HG03354 (cell line): ENCODE measurements at regions not wholly inside any gene's neighbourhood (a gene's known extent, or its start where the extent isn't known, plus 50 kb on each side); places are given as distances from the start of the nearest gene placed in this dataset.
"Not testable (repeated sequence)": the region's sequence is repeated elsewhere in the genome, so short reads cannot be mapped to it uniquely, and the experiment has no call there.

ENCODE experiments used
- ATAC-seq: cut with Tn5 transposase; IDR thresholded peaks from one replicate; pipeline ENCODE4 v1.9.1; 2021; ENCODE audit warnings: mild to moderate bottlenecking; ENCODE audit not compliant: unreplicated experiment, poor library complexity, severe bottlenecking

DNA sequence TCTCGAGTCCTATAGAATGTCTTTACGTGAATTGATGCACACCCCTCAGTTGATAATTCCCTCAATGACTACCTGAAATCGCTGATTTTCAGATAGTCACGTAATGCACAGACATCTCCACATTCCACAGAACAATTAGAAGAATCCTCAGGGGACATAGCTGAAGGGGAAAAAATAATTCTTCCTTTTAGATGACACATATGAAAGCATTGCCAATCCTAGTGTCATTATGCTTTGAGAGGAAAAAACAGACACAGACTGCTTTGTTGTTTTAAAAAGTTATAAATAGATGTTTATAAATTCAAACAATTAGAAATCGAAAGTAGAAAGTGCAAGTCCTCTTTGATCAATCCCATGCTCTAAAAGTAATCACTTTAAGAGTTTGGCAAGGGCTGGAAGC is 100.6 kb upstream of the FN1 start:
- no peak for ATAC-seq

DNA sequence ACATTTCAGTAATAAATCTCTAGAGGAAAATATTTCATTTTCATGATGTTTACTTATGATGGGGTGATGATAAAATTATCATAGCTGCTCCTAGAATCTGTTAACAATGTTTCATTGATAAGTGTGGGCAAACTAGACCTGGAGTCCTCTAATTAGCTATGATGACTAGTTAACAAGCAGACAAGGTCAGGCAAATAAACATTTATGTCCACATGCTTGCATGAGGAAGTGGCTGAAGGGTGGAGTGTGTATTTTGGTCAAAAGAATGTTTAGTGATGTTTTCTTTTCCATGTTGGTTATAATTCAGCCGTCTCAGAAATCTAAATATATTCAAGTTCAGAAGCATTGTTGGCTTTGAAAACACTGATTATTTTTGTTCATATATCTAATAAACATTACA is 99.9 kb upstream of the FN1 start:
- ATAC-seq, result no peak

DNA sequence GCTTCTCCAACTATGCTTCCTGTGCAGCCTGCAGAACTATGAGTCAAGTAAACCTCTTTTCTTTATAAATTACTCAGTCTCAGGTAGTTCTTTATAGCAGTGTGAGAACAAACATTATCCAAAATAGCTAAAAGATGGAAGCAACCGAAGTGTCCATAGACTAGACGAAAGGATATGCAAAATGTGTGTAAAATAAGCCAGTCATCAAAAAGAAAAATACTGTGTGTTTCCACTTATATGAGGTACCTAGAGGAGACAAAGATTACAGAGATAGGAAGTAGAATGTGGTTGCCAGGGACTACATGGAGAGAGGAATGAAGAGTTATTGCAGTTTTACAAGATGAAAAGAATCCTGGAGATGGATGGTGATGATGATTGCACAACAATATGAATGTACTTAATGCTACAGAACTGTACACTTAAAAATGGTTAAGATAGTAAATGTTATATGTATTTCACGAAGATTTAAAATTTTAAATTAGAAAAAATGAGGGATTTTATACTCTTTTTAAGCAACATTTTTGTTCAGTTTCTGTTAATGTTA is 99.3 kb upstream of the FN1 start:
- no peak for ATAC-seq

DNA sequence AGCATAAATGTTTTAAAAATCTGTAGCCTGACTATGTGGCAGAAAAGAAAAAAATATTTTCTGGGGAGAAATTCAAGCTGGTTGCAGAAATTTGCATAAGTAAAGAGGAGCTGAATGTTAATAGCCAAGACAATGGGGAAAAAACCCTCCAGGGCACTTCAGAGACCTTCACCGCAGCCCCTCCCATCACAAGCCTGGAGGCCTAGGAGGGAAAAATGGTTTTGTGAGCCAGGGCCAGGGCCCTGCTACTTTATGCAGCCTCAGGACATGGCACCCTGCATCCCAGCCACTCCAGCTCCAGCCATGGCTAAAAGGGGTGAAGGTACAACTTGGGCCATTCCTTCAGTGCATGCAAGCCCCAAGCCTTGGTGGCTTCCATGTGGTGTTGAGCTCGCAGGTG is 97.8 kb upstream of the FN1 start:
- ATAC-seq, result not testable (repeated sequence)

DNA sequence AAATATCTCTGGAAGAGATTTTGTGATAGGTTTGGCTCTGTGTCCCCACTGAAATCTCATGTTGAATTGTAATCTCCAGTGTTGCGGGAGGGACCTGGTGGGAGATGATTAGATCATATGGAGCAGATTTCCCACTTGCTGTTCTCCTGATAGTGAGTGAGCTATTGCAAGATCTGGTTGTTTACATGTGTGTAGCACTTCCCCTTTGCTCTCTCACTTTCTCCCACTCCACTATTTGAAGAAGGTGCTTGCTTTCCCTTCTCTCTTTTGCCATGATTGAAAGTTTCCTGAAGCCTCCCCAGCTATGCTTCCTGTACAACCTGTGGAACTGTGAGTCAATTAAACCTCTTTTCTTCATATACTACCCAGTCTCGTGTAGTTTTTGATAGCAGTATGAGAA is 97.0 kb upstream of the FN1 start:
- ATAC-seq, result no peak

DNA sequence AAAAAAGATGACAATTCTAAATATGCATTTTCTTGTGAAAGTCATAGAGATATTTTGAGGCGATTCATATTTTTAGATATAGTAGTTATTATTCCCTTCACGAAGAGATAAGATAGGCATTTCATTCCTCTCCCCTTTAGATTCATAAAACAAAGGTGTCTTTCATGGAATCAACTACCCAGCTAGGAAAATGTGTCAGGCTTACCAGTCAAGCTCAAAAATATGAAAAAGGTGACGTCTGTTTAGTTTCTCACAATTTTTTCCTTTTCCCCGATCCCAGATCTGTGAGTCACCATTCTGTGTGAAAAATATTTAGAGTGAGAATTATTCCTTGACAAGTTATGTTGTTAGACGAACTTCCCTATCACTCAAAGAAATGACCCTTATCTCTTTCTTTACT is 95.4 kb upstream of the FN1 start:
- no peak for ATAC-seq

DNA sequence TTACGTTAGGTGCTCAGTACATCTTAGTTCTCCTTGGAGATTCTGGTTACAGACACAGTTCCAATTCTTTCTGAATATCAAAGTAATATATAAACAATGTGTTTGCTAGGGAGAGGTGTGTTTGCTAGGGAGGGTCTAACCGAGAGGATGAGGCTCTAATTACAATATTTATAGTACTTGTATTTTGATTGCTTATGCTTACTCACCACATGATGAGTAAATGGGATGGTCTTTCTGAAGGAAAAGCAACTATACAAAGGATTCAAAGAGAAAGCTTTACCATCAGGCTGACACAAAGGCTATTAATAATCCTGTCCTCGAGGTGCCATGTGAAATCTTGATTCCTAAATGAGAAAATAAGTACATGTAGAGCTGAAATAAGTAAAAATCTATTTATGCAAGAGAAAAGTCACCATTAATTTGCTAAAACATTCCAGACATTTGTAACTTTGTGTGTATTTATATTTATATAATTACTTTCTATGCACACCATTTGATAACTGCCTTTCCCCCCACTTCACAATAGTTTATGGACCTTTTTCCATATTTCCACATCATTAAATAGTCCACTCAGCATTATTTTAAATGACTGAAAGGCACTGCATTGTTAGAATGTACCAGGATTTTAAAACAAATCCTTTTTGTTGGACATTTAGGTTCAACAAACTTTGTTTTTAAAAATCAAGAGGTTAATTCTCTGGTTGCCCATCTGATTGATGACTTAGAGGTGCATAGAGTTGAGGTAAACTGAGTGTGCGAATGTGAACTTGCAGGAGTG is 94.5 kb upstream of the FN1 start:
- no peak for ATAC-seq

DNA sequence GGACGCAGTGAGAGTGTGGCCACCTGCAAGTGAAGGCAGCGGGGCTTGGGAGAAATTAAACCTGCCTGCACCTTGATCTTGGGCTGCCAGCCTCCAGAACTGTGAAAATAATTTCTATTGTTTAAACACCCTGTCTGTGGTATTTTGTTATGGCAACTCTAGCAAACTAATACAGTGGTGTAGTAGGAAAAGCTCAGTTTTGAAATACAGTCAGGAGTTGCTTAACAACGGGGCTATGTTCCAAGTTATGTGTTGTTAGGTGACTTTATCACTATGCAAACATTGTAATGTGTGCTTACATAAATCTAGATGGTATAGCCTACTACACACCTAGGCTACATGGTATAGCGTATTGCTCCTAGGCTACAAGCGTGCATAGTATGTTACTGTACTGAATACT is 93.4 kb upstream of the FN1 start:
- ATAC-seq, result no peak

DNA sequence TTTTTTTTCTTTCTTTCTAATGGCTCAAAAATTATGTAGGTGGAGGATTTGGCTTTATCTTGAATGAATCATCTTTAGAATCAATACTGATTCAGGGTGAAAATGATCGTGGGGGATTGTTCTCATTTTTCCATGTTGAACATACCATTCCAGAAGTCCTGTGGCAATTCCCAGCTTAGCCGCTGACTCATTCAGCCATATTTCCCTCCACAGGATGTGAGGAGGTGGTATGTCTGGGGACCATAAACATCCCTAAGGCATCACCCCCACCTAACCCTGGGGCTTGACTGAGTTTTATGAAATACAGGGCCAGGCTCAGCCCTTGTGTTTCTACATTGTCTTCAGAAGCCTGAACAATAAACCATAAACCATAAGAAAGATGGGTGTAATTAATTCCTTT is 92.7 kb upstream of the FN1 start:
- ATAC-seq, result no peak

DNA sequence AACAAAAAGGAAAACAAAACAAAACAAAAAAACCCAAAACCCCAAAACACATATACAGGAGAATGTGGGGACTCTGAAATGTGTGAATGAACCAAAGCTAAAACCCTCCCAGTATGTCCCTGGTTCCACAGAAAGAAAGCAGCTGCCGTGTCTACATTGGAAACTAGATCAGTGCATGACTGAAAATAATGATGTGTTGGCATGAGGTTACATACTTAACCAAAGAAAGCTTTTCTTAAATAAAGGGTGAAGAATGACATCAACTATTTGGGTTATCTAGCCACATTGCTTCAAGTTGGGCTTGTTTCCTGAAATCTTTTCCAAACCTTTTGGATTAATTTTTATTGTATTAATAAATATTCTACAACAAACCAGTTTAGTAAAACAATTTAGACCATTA is 91.9 kb upstream of the FN1 start:
- ATAC-seq, result no peak

DNA sequence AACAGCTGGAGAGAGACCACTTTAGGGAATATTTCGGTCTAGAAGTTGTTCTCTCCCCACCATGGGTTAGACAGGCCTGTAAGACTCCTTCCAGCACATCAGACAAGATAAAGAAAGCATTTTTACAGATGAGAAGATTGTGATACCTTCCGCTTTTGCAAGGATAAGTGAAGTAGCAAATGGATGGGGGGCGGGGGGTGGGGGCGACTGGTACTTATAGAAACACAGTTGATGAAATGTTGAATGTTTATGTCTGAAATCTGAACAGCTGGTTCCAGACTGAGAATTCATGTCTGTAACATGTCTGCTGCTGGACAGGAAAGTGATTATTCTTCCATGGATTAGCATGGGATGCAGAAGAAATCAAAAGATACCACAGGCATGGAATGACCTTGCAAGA is 90.5 kb upstream of the FN1 start:
- ATAC-seq, result no peak

DNA sequence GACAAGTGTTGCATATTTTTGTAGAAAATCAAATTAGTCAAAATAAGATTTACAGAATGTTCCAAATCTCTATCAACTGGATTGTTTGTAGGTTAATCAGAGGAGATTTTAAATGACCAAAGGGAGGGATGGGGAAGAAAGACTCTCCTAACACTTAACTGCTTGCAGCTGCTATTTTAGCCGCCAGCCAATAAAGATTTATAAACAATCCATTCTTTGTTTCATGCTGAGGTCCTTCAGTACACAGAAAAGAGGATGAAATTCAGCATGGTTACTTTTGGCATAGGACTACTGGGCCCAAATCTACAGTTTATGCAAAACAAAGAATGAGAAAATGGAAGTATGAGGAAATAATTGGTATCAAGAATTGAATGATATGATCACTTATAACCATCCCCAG is 86.4 kb upstream of the FN1 start:
- no peak for ATAC-seq

DNA sequence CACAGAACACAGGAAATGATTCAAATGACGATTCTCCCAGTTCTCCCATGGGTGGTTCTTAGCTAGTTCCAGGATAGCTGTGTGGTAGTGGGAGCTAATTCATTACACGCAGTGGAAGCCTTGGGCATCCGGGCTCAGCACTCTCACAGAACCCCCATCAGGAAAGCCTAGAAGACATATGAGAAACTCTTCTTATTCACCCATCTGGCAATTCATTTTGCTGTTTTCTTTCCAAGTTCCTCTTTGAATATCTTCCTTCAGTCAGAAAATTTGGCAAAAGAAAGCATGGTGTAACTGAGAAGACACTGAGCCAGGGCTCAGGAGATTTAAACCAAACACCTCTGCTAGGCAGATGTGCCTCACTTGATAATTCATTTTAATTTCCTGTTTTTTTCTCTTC is 85.2 kb upstream of the FN1 start:
- no peak for ATAC-seq

DNA sequence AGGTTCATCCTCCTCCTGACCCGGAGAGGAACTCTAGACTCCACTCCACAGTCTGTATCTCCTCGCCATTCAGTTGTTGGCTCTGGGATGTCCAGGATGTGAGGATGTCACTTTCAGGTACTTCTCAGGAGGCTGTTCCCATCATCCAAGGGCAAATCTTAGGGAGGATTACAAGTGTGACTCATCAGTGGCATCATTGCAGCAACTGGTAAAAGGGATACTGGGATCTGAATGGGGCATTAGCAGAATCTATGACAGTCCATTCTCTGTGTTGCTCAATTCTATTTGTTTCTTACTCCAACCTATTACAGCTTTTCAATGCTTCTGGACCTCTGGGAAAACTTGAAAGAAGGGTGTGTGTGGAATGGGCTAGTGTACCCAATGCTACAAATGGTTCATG is 81.5 kb upstream of the FN1 start:
- ATAC-seq, result no peak

DNA sequence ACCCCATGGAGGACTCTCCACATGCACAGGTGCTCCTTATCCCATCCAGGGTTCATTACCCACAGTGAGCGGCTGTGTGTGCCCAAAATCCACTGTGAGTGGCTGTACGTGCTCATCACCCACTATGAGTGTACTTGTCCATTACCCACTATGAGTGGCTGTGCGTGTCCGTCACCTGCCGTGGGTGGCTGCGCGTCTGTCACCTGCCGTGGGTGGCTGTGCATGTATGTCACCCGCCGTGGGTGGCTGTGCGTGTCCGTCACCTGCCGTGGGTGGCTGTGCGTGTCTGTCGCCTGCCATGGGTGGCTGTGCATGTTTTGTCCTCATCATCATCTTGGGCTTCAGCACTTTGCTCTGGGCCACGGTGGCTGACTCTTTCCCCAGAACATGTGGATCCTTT is 78.6 kb upstream of the FN1 start:
- no peak for ATAC-seq

DNA sequence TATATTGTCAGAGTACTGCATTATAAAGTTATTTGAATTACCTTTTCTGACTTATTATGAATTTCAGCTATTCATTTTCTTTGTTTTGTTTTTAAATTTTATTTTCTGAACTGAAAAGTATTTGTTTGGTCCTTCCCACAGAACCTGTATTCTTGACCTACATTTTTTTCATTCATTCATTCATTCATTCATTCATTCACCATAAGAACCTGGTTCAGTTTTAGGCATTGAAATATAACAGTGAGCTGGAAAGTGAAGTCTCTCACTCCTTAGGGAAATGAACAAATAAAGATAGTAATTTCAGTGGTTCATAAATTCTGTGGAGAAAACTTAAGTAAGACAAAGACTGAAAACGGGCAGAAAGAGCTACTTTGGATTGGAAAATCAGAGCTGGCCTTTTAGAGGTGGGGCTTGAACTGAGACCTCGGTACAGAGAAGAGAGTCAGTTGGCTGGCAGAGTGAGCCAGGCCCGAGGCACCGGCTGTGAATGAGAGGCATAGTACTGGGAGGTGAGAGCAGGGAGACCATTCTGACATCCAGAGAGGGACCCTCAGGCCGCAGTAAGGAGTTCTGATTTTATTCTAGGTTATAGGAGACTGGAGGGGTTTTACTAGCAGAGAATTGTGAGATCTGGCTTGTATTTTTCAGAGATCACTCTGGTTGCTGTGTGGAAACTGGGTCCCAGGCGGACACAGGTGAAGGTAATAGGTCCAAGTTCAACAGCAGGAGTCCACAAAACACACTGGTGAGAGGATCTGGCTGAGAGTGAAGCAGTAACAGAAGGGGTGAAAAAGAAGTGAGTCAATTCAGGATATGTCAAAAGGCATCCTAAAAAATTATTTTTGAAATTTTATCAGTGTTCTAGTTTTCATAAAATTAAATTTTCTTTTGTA is 75.8 kb upstream of the FN1 start:
- no peak for ATAC-seq

DNA sequence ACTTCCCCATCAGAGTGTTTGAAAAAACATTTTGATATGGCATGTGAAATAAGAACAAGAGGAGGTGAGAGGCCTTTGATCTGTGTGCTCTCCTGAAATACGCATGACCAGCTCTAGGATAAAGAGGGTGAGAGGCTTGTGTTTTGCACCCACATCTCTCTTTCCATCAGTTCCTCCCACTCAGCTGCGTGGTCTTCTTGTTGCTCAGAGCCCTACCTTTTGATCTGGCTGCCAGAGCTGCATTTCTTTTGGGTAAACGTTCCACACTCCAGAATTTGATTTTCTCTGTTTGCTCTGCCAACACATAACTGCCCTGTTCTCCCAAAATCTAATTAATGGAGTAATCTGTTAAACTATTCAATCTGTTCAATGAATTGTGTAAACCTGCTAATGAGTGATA is 72.0 kb upstream of the FN1 start:
- ATAC-seq, result no peak

DNA sequence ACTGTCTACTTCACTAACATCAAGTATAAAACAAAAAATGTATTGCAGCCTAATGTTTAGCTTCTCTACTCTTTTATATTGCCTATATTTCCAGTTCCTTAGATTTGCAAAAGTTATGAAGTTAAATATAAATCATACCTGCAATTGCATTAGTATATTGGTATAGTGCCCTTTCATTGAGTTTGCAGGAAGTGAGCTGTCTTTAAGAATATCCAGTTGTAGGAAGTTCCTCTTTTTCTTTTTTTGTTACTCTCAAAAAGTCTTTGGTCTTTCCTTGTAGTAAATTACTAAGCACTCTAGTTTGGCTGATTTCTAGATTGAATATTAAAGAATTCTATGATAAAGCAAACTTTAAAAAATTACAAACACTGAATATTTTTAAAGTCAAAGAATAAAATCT is 71.3 kb upstream of the FN1 start:
- ATAC-seq, result no peak

DNA sequence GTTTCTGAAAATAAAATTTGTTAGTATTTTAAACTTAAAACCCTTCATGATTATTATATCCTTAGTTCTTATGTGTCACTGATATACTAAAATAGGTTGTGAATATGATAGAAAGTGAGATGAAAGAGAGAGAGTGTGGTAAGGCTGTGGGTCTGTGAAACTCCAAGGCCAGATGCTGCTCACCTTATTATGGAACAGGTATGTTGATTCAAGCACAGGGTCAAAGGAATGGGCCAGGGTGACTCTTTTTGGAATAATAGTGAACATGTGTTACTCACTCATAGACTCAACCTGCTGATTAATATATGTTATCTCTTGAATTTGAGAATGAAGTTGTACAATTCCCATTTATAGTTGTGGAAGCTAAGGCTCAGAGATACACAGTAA is 70.7 kb upstream of the FN1 start:
- no peak for ATAC-seq

DNA sequence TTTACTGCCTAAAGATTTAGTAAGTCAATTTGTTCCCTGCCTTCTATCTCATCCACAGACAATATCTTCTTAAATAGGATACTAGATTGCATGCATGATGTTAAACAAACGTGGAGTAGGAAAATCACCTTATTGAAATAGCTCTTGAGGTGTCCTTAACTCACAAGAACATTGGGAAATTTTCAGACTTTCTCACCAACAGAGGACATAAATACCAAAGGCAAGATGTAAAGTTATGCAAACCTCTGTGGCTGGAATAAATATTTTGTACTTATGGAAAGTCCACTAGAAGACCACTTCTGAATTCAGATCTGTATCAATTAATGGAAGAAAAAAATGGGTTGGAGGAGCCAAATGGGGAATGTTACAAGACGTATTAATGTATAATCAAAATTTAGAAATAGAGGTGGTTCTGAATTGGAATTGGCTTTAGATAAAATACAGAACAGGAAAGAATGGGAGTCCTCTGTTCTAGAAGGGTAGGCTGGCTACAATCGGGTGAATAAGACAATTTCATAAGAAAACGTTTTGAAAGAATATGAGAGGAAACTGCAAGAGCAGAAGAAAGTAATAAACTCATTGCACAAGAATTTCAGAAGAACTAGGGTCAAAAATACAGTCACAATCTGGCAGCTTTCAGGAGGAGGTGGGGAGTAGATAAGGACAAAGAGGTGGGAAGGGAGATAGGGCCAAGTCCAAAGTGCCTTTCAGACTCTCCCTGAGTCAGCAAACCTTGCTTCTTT is 69.3 kb upstream of the FN1 start:
- ATAC-seq, result no peak
